HepG2 (cell line): ENCODE measurements at regions not wholly inside any gene's neighbourhood (a gene's known extent, or its start where the extent isn't known, plus 50 kb on each side); places are given as distances from the start of the nearest gene placed in this dataset.

ENCODE experiments used
- ATAC-seq: fragments of 200-7000 bp; cut with Tn5 transposase; 3 replicates; pipeline ENCODE4 v1.9.1; 2020; ENCODE audit warnings: mild to moderate bottlenecking, moderate library complexity
- BruUV-seq: library from RNA; stranded (reverse); fragments of 400-500 nt; replicated peaks from 2 replicates; lab custom pipeline; 2021; lab: Mats Ljungman, UMichigan
- CTCF ChIA-PET: fragments of 300-600 bp; formaldehyde crosslinking; extraction: SDS; loops from one replicate; lab custom pipeline; 2021; ENCODE audit warnings: low total read pairs, inconsistent platforms, low intra/inter-chr PET ratio; lab: Yijun Ruan, JAX
- POLR2A ChIA-PET: fragments of 350-600 bp; sonication (Branson Sonifier 250); formaldehyde crosslinking; loops from one replicate; lab custom pipeline; 2020; ENCODE audit warnings: antibody characterized with exemption, inconsistent platforms; lab: Yijun Ruan, JAX
- DNase-seq: peaks from one replicate; pipeline ENCODE4 v3.0.0-alpha.2; 2015; ENCODE audit warnings: low spot score
- FAIRE-seq: peaks from 3 replicates; lab custom pipeline; 2011; peaks lifted over from hg19 to GRCh38; lab: Jason Lieb, UNC
- H2AFZ ChIP-seq: one replicate; pipeline ENCODE4 v1.6.1; 2011; ENCODE audit warnings: low read length, inconsistent platforms
- H3K27ac ChIP-seq: fragments of 300-600 bp; 3 replicates; pipeline ENCODE4 v1.8.0; 2011; ENCODE audit warnings: mixed run types, mild to moderate bottlenecking, mixed read lengths, low read length, inconsistent platforms; ENCODE audit not compliant: insufficient read depth; ENCODE audit errors: extremely low read length
- H3K27me3 ChIP-seq, 2 experiments: fragments of 200-600 bp in 1 of 2; 2 replicates in 1 of 2; 3 replicates in 1 of 2; pipeline versions ENCODE4 v1.6.0 to v1.8.0; 2011; ENCODE audit warnings: low read length in 2 of 2, mild to moderate bottlenecking in 2 of 2, moderate library complexity in 2 of 2, inconsistent platforms in 1 of 2; ENCODE audit not compliant: insufficient read depth in 2 of 2, control insufficient read depth in 1 of 2
- H3K36me3 ChIP-seq, 2 experiments: fragments of 200-600 bp in 1 of 2; replicated peaks in 1 of 2; 2 replicates in 1 of 2; 3 replicates in 1 of 2; pipeline versions ENCODE4 v1.5.1 to v1.8.0; 2011; ENCODE audit warnings: low read length in 2 of 2, inconsistent platforms in 1 of 2; ENCODE audit not compliant: insufficient read depth in 2 of 2, control insufficient read depth in 1 of 2
- H3K4me1 ChIP-seq: 2 replicates; pipeline ENCODE4 v1.5.1; 2012; ENCODE audit warnings: low read length, inconsistent platforms; ENCODE audit not compliant: insufficient read depth
- H3K4me2 ChIP-seq: 2 replicates; pipeline ENCODE4 v1.6.0; 2011; ENCODE audit warnings: low read depth, low read length, inconsistent platforms
- H3K4me3 ChIP-seq, 3 experiments: fragments of 200-600 bp in 1 of 3; sonication (generic), shearing (Covaris generic) in 1 of 3; replicated peaks in 1 of 3; 2 replicates each; pipeline ENCODE4 v1.5.1; 2011 to 2016; ENCODE audit warnings: low read length in 3 of 3, inconsistent platforms in 2 of 3, low read depth in 2 of 3, mild to moderate bottlenecking in 2 of 3, control low read depth in 1 of 3, mixed read lengths in 1 of 3; ENCODE audit not compliant: insufficient read depth in 1 of 3
- H3K79me2 ChIP-seq: one replicate; pipeline ENCODE4 v1.6.1; 2011; ENCODE audit warnings: low read length, inconsistent platforms; ENCODE audit not compliant: insufficient read depth
- H3K9ac ChIP-seq: 2 replicates; pipeline ENCODE4 v1.6.0; 2011; ENCODE audit warnings: mild to moderate bottlenecking, low read depth, low read length, inconsistent platforms; ENCODE audit not compliant: insufficient read depth
- H3K9me3 ChIP-seq: 2 replicates; pipeline ENCODE4 v1.5.1; 2012; ENCODE audit warnings: mild to moderate bottlenecking, low read length
- H4K20me1 ChIP-seq: 2 replicates; pipeline ENCODE4 v1.6.0; 2011; ENCODE audit warnings: inconsistent platforms, mild to moderate bottlenecking, low read length, moderate library complexity; ENCODE audit not compliant: insufficient read depth
- BORCS8-MEF2B ChIP-seq: sonication (generic); formaldehyde crosslinking; IDR thresholded peaks from 2 replicates; pipeline ENCODE4 v1.8.0; 2022; ENCODE audit warnings: mild to moderate bottlenecking, missing genetic modification reagents
- DNMT3B ChIP-seq: conservative IDR thresholded peaks from 2 replicates; pipeline ENCODE4 v1.6.1; 2016; ENCODE audit warnings: missing biosample characterization, control low read depth
- HNF4A ChIP-seq: sonication (generic); formaldehyde crosslinking; IDR thresholded peaks from 2 replicates; pipeline ENCODE4 v1.4.0; 2020; ENCODE audit warnings: missing genetic modification reagents
- TARDBP ChIP-seq: sonication (generic); formaldehyde crosslinking; IDR thresholded peaks from 2 replicates; pipeline ENCODE4 v1.8.0; 2022; ENCODE audit warnings: mild to moderate bottlenecking, missing genetic modification reagents
- TCF7 ChIP-seq: sonication (generic); IDR thresholded peaks from 2 replicates; pipeline ENCODE4 v1.6.1; 2016; ENCODE audit warnings: antibody characterized with exemption, low read depth
- TMF1 ChIP-seq: sonication (generic); formaldehyde crosslinking; IDR thresholded peaks from 2 replicates; pipeline ENCODE4 v1.8.1; 2022; ENCODE audit warnings: low read depth, missing genetic modification reagents
- WGBS: methylation state at CpG from one replicate; pipeline ENCODE4 v1.1.6; 2017; ENCODE audit warnings: low lambda C conversion rate; 5-methylcytosine and 5-hydroxymethylcytosine counted together
- in situ Hi-C: cut with HindIII; loops from 2 replicates; pipeline ENCODE4 v1.10.0; 2017; ENCODE audit warnings: low pct_unique_long_range_greater_than_20kb; ENCODE audit not compliant: extremely low pct_ligation_motif_present
- intact Hi-C: fragments of 100-400 bp; cut with micrococcal nuclease; formaldehyde crosslinking; loops from one replicate; pipeline ENCODE4 v1.10.0; 2022; ENCODE audit not compliant: unreplicated experiment

DNA sequence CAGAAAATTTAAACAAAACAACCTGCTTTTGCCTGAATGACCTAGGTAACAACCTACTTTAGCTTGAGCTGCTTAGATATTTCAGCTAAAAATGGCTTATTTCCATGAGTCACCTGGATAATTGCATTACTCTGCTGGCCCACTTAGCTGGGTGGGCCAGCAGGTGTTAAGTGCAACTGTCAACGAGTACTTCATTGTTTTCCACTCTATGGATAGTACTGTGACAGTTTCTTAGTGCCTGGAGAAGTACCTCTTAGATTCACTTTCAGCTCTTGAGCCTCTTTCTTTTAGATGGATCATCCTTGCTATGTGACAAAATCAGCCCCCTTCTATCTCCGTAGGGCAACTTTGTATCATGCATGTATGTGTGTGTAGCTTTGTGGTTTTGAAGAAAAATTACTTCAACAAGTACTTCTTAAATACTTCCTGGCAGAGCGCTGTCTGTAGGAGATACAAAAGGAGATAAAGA lies 368.2 kb upstream of the ATP2B1 start:
- Histone ChIP-seq H3K9ac (no peak overlapping the region), H3K27me3 (no peaks in the 10 kb centered on the region), H3K4me1 (no peaks in the 10 kb centered on the region), H4K20me1 (no peaks in the 10 kb centered on the region), H3K27ac (no peak overlapping the region), H3K36me3 (no peaks in the 10 kb centered on the region), H3K4me3 (no peak overlapping the region), H3K4me2 (no peak overlapping the region), H3K79me2 (no peaks in the 10 kb centered on the region), H2AFZ (no peak overlapping the region), H3K9me3 (no peaks in the 10 kb centered on the region)
- intact Hi-C loops (no loop called here), in situ Hi-C loops (no loop called here)
- ATAC-seq: no peak
- no TSS peak for BruUV-seq
- DNase-seq: no peak
- CTCF ChIA-PET: no interaction called here
- 35% methylated on average over 3 of the region's 3 CpGs for WGBS
- no peak for TF ChIP-seq DNMT3B (CRISPR knock-in tag)
- TF ChIP-seq TMF1 (CRISPR knock-in tag): no peak
- no peak for FAIRE-seq
- POLR2A ChIA-PET: no interaction called here

DNA sequence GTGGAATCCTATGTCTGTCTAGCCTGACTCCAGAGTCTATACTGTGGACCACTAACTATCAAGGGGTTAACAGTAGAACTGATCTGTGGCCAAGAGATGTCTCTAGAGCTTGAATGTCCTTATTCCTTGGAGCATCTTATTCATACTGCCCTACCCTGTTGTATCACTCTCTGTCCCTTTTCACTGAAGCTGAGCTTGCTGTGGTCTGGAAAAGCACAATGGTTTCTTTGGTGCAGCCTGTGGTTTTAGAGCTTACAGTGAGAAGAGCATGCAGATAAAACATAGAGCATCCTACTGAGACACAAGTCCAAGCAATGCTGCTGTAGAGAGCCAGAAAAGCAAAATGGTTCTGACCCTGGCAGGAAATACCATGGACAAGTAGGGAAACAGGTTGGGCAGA lies 367.0 kb upstream of the ATP2B1 start:
- BruUV-seq: no TSS peak
- in situ Hi-C loops (no loop called here), intact Hi-C loops (no loop called here)
- Histone ChIP-seq H3K36me3 (no peaks in the 10 kb centered on the region), H3K9ac (no peak overlapping the region), H4K20me1 (no peaks in the 10 kb centered on the region), H3K4me2 (no peak overlapping the region), H3K4me1 (no peaks in the 10 kb centered on the region), H3K9me3 (no peaks in the 10 kb centered on the region), H3K79me2 (no peaks in the 10 kb centered on the region), H3K27ac (no peak overlapping the region), H3K27me3 (no peaks in the 10 kb centered on the region), H3K4me3 (no peak overlapping the region), H2AFZ (no peak overlapping the region)
- POLR2A ChIA-PET: no interaction called here
- CTCF ChIA-PET: no interaction called here
- DNase-seq (no peak), ATAC-seq (no peak), FAIRE-seq (no peak)
- no peak for TF ChIP-seq TCF7
- TF ChIP-seq HNF4A (CRISPR knock-in tag): no peak
- TF ChIP-seq BORCS8-MEF2B (CRISPR knock-in tag): no peak
- no peak for TF ChIP-seq TARDBP (CRISPR knock-in tag)
